ENCODE measurements at regions not wholly inside any gene's neighbourhood (a gene's known extent, or its start where the extent isn't known, plus 50 kb on each side); places are given as distances from the start of the nearest gene placed in this dataset.

DNA sequence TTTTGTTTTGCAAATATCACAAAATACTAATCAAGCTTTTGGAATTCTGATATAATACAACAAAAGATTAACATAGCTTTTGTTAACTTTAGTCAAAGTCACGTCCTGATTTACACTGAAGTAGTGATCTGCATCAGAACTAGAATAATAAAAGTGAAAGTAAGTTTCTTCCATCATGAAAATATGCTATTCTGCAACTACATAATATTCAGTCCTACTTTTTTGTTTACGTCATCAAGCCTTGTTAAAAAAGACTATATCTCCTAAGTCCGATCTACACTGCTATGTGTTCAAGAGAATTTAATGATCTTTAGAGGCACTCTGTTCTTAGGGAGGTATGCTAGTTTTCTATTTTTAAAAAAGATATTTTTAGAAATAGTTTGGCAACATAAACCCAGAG lies 330.1 kb downstream of the ARPP21 start:
- TF ChIP-seq, protein P1, sequence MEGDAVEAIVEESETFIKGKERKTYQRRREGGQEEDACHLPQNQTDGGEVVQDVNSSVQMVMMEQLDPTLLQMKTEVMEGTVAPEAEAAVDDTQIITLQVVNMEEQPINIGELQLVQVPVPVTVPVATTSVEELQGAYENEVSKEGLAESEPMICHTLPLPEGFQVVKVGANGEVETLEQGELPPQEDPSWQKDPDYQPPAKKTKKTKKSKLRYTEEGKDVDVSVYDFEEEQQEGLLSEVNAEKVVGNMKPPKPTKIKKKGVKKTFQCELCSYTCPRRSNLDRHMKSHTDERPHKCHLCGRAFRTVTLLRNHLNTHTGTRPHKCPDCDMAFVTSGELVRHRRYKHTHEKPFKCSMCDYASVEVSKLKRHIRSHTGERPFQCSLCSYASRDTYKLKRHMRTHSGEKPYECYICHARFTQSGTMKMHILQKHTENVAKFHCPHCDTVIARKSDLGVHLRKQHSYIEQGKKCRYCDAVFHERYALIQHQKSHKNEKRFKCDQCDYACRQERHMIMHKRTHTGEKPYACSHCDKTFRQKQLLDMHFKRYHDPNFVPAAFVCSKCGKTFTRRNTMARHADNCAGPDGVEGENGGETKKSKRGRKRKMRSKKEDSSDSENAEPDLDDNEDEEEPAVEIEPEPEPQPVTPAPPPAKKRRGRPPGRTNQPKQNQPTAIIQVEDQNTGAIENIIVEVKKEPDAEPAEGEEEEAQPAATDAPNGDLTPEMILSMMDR (IDR thresholded peaks at IDR 0.05; ENCODE audit: extremely low read depth in 1 of 2, insufficient read depth in 1 of 2, low read depth in 1 of 2, low read length in 2 of 2), result no peak
- TF ChIP-seq MYC (IDR thresholded peaks at IDR 0.05; ENCODE audit: low read depth, low read length), result no peak
- TF ChIP-seq POLR2A (IDR thresholded peaks at IDR 0.05; ENCODE audit: low read depth, low read length), result no peak
- TF ChIP-seq MAX (IDR thresholded peaks at IDR 0.05; ENCODE audit: insufficient read depth, insufficient read length), result no peak
- TF ChIP-seq JUN (IDR thresholded peaks at IDR 0.05; ENCODE audit: borderline replicate concordance, insufficient read depth, insufficient read length, low read depth), result no peak
- no peak for TF ChIP-seq POLR2AphosphoS5 (IDR thresholded peaks at IDR 0.05; ENCODE audit: insufficient read depth, low read depth, low read length)
- no peak for TF ChIP-seq EZH2 (IDR thresholded peaks at IDR 0.05; ENCODE audit: borderline replicate concordance, low read depth, low read length, severe bottlenecking)
- no peak for TF ChIP-seq FOS (IDR thresholded peaks at IDR 0.05; ENCODE audit: borderline replicate concordance, insufficient read depth, low read length)
